ENCODE measurements at regions not wholly inside any gene's neighbourhood (a gene's known extent, or its start where the extent isn't known, plus 50 kb on each side); places are given as distances from the start of the nearest gene placed in this dataset.

DNA sequence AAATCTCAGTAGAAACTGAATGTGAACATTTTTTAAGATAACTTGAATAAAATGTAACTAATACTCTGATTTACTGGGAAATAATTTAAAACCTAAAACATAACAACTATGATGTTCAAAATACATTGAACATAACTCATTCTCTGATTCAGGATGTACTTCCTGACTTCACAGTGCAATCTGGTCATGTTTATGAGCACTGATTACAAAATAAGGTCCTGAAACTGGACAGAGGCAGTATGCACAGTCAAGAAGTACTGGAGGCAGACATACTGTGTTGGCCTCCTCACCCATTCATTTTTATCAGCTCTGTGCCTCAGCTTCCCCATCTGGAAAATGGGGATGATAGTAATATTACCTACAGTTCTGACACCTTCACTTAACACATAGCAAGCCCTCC, 651.3 kb downstream of the PTPRC start:
- intact Hi-C loops (cut with micrococcal nuclease; ENCODE audit: unreplicated experiment), result no loop called here
- ChIA-PET CTCF (no interaction called here), POLR2A (ENCODE audit: low non-redundant PET) (no interaction called here)
- Histone ChIP-seq H3K4me3 (ENCODE audit: low read depth, low read length, poor library complexity, severe bottlenecking) (no peak overlapping the region), H3K4me1 (ENCODE audit: insufficient read depth, low read length, poor library complexity, severe bottlenecking) (peaks cover 9% of the 10 kb centered on the region), H3K9me3 (ENCODE audit: low read depth, low read length, poor library complexity, severe bottlenecking) (no peaks in the 10 kb centered on the region), H3K27me3 (replicated peaks; ENCODE audit: insufficient read depth, low read depth, low read length, poor library complexity) (no peaks in the 10 kb centered on the region), H3K36me3 (ENCODE audit: insufficient read depth, low read length, poor library complexity, severe bottlenecking) (no peaks in the 10 kb centered on the region), H3K27ac (ENCODE audit: low read depth, low read length, poor library complexity, severe bottlenecking) (no peak overlapping the region)
- DNase-seq (ENCODE audit: low spot score), result no peak
- TF ChIP-seq CTCF (conservative IDR thresholded peaks at IDR 0.05; ENCODE audit: low read depth, low read length) (no peak), EZH2 (IDR thresholded peaks at IDR 0.05; ENCODE audit: borderline replicate concordance, low read depth, low read length, poor library complexity, severe bottlenecking) (no peak)
- BruUV-seq (replicated peaks), result no TSS peak

- ChIA-PET POLR2A (ENCODE audit: low non-redundant PET) (no interaction called here), CTCF (no interaction called here)
- Histone ChIP-seq H3K27ac (ENCODE audit: low read depth, low read length, poor library complexity, severe bottlenecking) (no peak overlapping the region), H3K27me3 (replicated peaks; ENCODE audit: insufficient read depth, low read depth, low read length, poor library complexity) (no peaks in the 10 kb centered on the region), H3K9me3 (ENCODE audit: low read depth, low read length, poor library complexity, severe bottlenecking) (no peaks in the 10 kb centered on the region), H3K36me3 (ENCODE audit: insufficient read depth, low read length, poor library complexity, severe bottlenecking) (no peaks in the 10 kb centered on the region), H3K4me3 (ENCODE audit: low read depth, low read length, poor library complexity, severe bottlenecking) (no peak overlapping the region), H3K4me1 (ENCODE audit: insufficient read depth, low read length, poor library complexity, severe bottlenecking) (peaks cover 9% of the 10 kb centered on the region)
- intact Hi-C loops (cut with micrococcal nuclease; ENCODE audit: unreplicated experiment), result no loop called here
- no peak for DNase-seq (ENCODE audit: low spot score)
- no TSS peak for BruUV-seq (replicated peaks)
- TF ChIP-seq CTCF (conservative IDR thresholded peaks at IDR 0.05; ENCODE audit: low read depth, low read length) (no peak), EZH2 (IDR thresholded peaks at IDR 0.05; ENCODE audit: borderline replicate concordance, low read depth, low read length, poor library complexity, severe bottlenecking) (no peak)
Observed at GRCh38 chr1:199291022-199291740, 652.3 kb downstream of the PTPRC start.

DNA sequence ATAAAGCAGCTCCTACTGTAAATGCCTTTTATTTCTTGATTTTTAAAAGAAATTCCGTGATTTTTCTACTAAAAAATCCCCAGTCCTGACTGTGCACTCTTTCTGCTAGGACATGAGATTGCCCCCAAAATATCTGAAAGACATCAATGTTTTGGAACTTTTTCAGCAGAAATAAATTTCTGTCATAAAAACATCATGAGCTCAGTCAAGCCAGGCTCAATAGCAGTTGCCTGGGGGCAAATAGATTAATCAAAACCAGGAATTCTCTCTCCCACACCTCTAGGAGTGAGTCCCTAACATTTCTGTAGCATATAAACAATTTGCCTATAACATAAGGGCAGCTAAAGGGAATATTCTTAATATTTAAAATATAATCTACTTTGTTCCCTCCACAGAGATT, 654.1 kb downstream of the PTPRC start:
- H3K4me1 ChIP-seq (ENCODE audit: insufficient read depth, low read length, poor library complexity, severe bottlenecking), result peaks cover 9% of the 10 kb centered on the region
- POLR2A ChIA-PET (ENCODE audit: low non-redundant PET), result no interaction called here
- BruUV-seq (replicated peaks), result no TSS peak
- intact Hi-C loops (cut with micrococcal nuclease; ENCODE audit: unreplicated experiment), result no loop called here
- H3K27me3 ChIP-seq (replicated peaks; ENCODE audit: insufficient read depth, low read depth, low read length, poor library complexity), result no peaks in the 10 kb centered on the region
- no peak overlapping the region for H3K4me3 ChIP-seq (ENCODE audit: low read depth, low read length, poor library complexity, severe bottlenecking)
- no peak for TF ChIP-seq EZH2 (IDR thresholded peaks at IDR 0.05; ENCODE audit: borderline replicate concordance, low read depth, low read length, poor library complexity, severe bottlenecking)
- no peak for TF ChIP-seq CTCF (conservative IDR thresholded peaks at IDR 0.05; ENCODE audit: low read depth, low read length)
- no peak for DNase-seq (ENCODE audit: low spot score)
- no peak overlapping the region for H3K27ac ChIP-seq (ENCODE audit: low read depth, low read length, poor library complexity, severe bottlenecking)
- no peaks in the 10 kb centered on the region for H3K9me3 ChIP-seq (ENCODE audit: low read depth, low read length, poor library complexity, severe bottlenecking)
- CTCF ChIA-PET, result no interaction called here
- H3K36me3 ChIP-seq (ENCODE audit: insufficient read depth, low read length, poor library complexity, severe bottlenecking), result no peaks in the 10 kb centered on the region

All from A673 (cell line).